ENCODE measurements at regions not wholly inside any gene's neighbourhood (a gene's known extent, or its start where the extent isn't known, plus 50 kb on each side); places are given as distances from the start of the nearest gene placed in this dataset.

GRCh38 chr9:110133059-110133458 is 74.9 kb downstream of the C9orf152 start:
- peak; percentile 6 for DNase-seq
- peaks cover 84% of the 10 kb centered on the region for H3K79me2 ChIP-seq (ENCODE audit: low read length)
- peaks cover 49% of the 10 kb centered on the region for H3K4me1 ChIP-seq (ENCODE audit: insufficient read depth, low read length)
- H3K4me2 ChIP-seq (ENCODE audit: low read length): peak overlapping the region; percentile 56
- TSS peak; percentile 57 for BruUV-seq (replicated peaks)
- H3K9me2 ChIP-seq (replicated peaks; ENCODE audit: low read length): no peaks in the 10 kb centered on the region
- no peaks in the 10 kb centered on the region for H3F3A ChIP-seq (ENCODE audit: low read length, unreplicated experiment)
- ChIA-PET CTCF (no interaction called here), POLR2A (ENCODE audit: unreplicated experiment) (no interaction called here)
- TF ChIP-seq, protein P1, sequence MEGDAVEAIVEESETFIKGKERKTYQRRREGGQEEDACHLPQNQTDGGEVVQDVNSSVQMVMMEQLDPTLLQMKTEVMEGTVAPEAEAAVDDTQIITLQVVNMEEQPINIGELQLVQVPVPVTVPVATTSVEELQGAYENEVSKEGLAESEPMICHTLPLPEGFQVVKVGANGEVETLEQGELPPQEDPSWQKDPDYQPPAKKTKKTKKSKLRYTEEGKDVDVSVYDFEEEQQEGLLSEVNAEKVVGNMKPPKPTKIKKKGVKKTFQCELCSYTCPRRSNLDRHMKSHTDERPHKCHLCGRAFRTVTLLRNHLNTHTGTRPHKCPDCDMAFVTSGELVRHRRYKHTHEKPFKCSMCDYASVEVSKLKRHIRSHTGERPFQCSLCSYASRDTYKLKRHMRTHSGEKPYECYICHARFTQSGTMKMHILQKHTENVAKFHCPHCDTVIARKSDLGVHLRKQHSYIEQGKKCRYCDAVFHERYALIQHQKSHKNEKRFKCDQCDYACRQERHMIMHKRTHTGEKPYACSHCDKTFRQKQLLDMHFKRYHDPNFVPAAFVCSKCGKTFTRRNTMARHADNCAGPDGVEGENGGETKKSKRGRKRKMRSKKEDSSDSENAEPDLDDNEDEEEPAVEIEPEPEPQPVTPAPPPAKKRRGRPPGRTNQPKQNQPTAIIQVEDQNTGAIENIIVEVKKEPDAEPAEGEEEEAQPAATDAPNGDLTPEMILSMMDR (conservative IDR thresholded peaks at IDR 0.05; ENCODE audit: low read depth, low read length): no peak
- TF ChIP-seq EZH2 (IDR thresholded peaks at IDR 0.05; ENCODE audit: low read length, unreplicated experiment): no peak
- TF ChIP-seq EZH2phosphoT487 (IDR thresholded peaks at IDR 0.05; ENCODE audit: borderline replicate concordance, low read length): no peak
- peak overlapping the region; percentile 91 for H3K27ac ChIP-seq (ENCODE audit: low read length)
- H3K4me3 ChIP-seq (ENCODE audit: low read length): no peak overlapping the region
- H2AFZ ChIP-seq (ENCODE audit: low read length): no peak overlapping the region
- ATAC-seq: no peak
- intact Hi-C loops (cut with micrococcal nuclease): loop anchor here (1.0 kb wide), 1 partner anchor 44 kb away; no protein-coding TSS in a partner anchor
- H3K36me3 ChIP-seq (ENCODE audit: low read depth, low read length): peaks cover 18% of the 10 kb centered on the region
- H3K27me3 ChIP-seq (ENCODE audit: low read length): no peaks in the 10 kb centered on the region
- peak overlapping the region; percentile 17; the same call in 1 of the 2 replicates for H3K9ac ChIP-seq (ENCODE audit: low read length)
- no peaks in the 10 kb centered on the region for H3K9me3 ChIP-seq (ENCODE audit: low read length)
- H4K20me1 ChIP-seq (ENCODE audit: low read length): peaks cover 35% of the 10 kb centered on the region; the same call in 1 of the 2 replicates

- H3F3A ChIP-seq (ENCODE audit: low read length, unreplicated experiment): no peaks in the 10 kb centered on the region
- H3K36me3 ChIP-seq (ENCODE audit: low read depth, low read length): peaks cover 22% of the 10 kb centered on the region
- no peaks in the 10 kb centered on the region for H3K9me2 ChIP-seq (replicated peaks; ENCODE audit: low read length)
- peak overlapping the region; percentile 91 for H3K27ac ChIP-seq (ENCODE audit: low read length)
- peak; percentile 86 for DNase-seq
- peaks cover 49% of the 10 kb centered on the region for H3K4me1 ChIP-seq (ENCODE audit: insufficient read depth, low read length)
- POLR2A ChIA-PET (ENCODE audit: unreplicated experiment): no interaction called here
- CTCF ChIA-PET: no interaction called here
- intact Hi-C loops (cut with micrococcal nuclease): loop anchor here (1.0 kb wide), 1 partner anchor 44 kb away; no protein-coding TSS in a partner anchor
- H2AFZ ChIP-seq (ENCODE audit: low read length): no peak overlapping the region
- peak overlapping the region; percentile 44 for H3K9ac ChIP-seq (ENCODE audit: low read length)
- H3K4me2 ChIP-seq (ENCODE audit: low read length): peak overlapping the region; percentile 56
- no peak overlapping the region for H3K4me3 ChIP-seq (ENCODE audit: low read length)
- peaks cover 35% of the 10 kb centered on the region; the same call in 1 of the 2 replicates for H4K20me1 ChIP-seq (ENCODE audit: low read length)
- H3K79me2 ChIP-seq (ENCODE audit: low read length): peaks cover 84% of the 10 kb centered on the region
- H3K27me3 ChIP-seq (ENCODE audit: low read length): no peaks in the 10 kb centered on the region
- H3K9me3 ChIP-seq (ENCODE audit: low read length): no peaks in the 10 kb centered on the region
- ATAC-seq: peak; percentile 89
- no TSS peak for BruUV-seq (replicated peaks)
- TF ChIP-seq, protein P1 (conservative IDR thresholded peaks at IDR 0.05; ENCODE audit: low read depth, low read length): no peak
- TF ChIP-seq EZH2 (IDR thresholded peaks at IDR 0.05; ENCODE audit: low read length, unreplicated experiment) (no peak), EZH2phosphoT487 (IDR thresholded peaks at IDR 0.05; ENCODE audit: borderline replicate concordance, low read length) (no peak)
These were observed 74.2 kb downstream of the C9orf152 start for GRCh38 chr9:110133608-110134210.

GRCh38 chr9:110135846-110136245 is 72.1 kb downstream of the C9orf152 start:
- CTCF ChIA-PET: no interaction called here
- no TSS peak for BruUV-seq (replicated peaks)
- peaks cover 85% of the 10 kb centered on the region for H3K79me2 ChIP-seq (ENCODE audit: low read length)
- H3K9me2 ChIP-seq (replicated peaks; ENCODE audit: low read length): no peaks in the 10 kb centered on the region
- H3K4me3 ChIP-seq (ENCODE audit: low read length): no peak overlapping the region
- DNase-seq: peak; percentile 45
- H4K20me1 ChIP-seq (ENCODE audit: low read length): peaks cover 38% of the 10 kb centered on the region; the same call in 1 of the 2 replicates
- POLR2A ChIA-PET (ENCODE audit: unreplicated experiment): no interaction called here
- intact Hi-C loops (cut with micrococcal nuclease): no loop called here
- peaks cover 54% of the 10 kb centered on the region for H3K4me1 ChIP-seq (ENCODE audit: insufficient read depth, low read length)
- no peak overlapping the region for H3K27ac ChIP-seq (ENCODE audit: low read length)
- no peak overlapping the region for H2AFZ ChIP-seq (ENCODE audit: low read length)
- H3F3A ChIP-seq (ENCODE audit: low read length, unreplicated experiment): no peaks in the 10 kb centered on the region
- H3K4me2 ChIP-seq (ENCODE audit: low read length): peak overlapping the region; percentile 21; the same call in 1 of the 2 replicates
- peaks cover 22% of the 10 kb centered on the region for H3K36me3 ChIP-seq (ENCODE audit: low read depth, low read length)
- ATAC-seq: 0 out of 2 replicates have a peak, but pooled peaks have one; percentile 20
- TF ChIP-seq EZH2phosphoT487 (IDR thresholded peaks at IDR 0.05; ENCODE audit: borderline replicate concordance, low read length): no peak
- TF ChIP-seq, protein P1 (conservative IDR thresholded peaks at IDR 0.05; ENCODE audit: low read depth, low read length): no peak
- no peak for TF ChIP-seq EZH2 (IDR thresholded peaks at IDR 0.05; ENCODE audit: low read length, unreplicated experiment)
- no peaks in the 10 kb centered on the region for H3K27me3 ChIP-seq (ENCODE audit: low read length)
- H3K9ac ChIP-seq (ENCODE audit: low read length): no peak overlapping the region
- no peaks in the 10 kb centered on the region for H3K9me3 ChIP-seq (ENCODE audit: low read length)

Data from PC-3 (cell line).